Suppressor macrophage (primary cell): ENCODE measurements at regions not wholly inside any gene's neighbourhood (a gene's known extent, or its start where the extent isn't known, plus 50 kb on each side); places are given as distances from the start of the nearest gene placed in this dataset.

Source experiments
- DNase-seq, 4 experiments: peaks; one replicate each; pipeline ENCODE4 v3.0.0-alpha.2; 2020 to 2022

DNA sequence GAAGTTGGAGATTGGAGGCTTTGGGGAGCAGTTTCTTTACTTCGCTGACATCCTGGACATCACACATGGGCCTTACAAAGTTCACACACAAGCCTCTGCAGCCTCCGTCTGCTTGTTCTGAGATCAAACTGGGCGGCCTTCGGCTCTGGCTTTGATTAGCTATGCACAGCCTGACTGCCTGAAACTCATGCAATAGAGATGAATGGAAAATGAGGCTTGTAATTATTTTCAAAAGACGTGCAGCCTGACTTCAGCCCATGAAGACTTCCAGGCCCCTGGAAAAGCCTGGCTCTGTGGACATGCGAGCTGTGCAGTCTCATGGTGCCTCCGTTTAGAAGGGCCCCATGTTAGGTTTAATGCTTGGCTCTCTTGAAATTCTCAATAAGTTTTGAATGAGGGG lies 480.5 kb upstream of the SULF2 start:
- no peak for DNase-seq

DNA sequence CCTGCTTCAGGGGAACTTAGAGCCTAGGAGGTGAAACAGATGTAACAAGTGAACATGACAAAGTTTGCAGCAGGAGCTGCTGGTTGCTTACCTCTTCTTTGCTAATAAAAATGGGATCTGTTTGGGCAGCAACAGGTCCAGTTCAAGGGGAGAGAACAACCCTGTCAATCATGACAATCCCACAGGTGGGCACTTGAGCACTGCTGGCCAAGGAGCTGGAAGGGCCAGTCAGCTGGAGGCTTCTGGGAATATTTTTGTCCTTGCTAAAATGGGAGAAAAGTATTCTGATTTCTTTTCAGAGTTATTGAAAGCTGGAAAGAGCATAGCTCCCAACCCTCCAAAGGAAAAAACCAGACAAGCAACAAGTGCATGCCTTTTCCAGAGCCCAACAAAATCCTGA lies 477.7 kb upstream of the SULF2 start:
- DNase-seq, result no peak

DNA sequence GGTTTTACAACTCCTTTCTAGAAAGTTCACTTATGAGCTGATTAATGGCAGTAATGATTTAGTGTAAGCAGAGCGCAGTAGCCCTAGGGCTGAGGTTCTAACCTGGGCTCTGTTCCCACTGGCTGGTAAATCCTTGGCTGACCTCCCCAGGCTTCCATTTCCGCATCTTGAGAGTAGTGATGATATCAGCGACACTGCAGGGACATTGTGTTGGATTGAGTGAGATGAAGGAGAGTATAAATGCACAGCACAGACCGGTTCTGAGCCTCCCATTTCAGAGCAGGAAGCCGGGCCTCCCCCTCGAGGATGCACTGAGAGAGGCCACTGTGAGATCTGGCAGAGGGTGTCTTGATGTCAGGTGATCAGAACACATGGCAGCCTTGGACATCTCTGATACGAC lies 477.2 kb upstream of the SULF2 start:
- no peak for DNase-seq

DNA sequence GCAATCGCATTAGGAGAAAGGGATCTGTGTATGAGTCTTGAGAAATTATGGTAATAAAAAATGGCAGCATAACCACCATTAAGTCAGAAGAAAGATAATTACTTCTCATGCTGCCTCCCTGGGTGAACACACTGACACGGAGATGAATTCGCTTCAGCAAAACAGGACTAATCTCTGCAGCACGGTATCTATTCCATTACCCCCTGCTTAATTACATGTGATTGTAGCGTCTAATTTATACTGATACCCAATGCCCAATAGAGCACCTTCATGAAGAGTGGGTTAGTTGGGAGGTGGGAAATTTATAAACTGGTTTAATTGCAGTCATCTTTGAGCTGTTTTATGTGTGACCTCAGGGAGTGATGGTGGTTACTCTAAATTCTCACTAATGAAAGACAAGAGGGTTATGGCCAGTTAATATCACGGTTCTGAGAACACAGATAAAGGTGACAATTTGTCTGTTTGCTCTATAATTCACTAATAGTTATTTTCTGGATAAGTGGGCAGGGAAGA lies 476.2 kb upstream of the SULF2 start:
- no peak for DNase-seq

DNA sequence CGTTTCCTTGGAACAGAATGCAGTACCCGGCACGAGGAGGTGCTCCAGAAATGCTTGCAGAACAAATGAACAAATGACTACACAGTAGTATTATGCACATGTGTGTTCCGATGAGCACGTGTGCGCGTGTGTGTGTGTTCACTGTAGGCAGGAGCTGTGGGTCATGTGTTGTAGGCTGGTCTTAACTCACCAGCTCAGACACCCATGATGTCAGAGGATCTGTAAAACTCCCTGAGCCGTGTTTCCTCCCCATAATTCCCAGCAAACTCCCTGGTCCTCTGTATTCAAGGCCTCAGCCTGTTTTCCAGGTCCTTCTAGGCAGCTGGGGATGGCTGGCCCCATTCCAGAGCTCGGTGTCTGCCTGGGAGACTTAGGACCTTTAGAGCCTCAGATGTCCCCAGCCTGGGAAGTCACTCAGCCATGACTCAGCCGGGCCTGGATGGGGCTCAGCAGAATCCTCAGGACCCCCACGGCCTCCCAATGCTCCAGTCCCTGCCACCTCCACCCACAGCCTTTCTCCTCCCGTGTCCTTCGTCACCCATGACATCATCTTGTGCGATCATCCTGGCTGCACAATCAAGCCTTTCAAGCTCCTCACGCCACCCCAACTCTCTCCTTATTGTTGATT lies 475.0 kb upstream of the SULF2 start:
- no peak for DNase-seq

DNA sequence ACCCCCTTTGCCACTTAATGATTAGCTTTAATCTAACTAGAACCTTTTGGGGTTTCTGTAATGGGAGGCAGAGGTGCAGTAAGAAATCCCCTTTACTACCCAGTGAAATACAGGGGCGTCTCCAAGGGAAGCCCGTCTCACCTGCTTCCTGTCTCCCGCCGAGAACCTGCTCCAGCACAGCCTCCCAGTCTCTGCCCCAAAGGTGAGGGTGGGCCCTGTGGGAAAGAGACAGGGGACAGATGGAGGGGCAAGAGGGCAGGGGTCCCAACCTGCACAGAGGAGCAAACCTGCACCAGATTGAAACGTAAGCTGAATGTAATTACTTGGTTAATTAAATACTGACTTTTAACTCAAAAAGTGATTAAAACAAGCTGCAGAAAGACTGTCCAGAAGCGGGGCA lies 474.2 kb upstream of the SULF2 start:
- DNase-seq, result no peak

DNA sequence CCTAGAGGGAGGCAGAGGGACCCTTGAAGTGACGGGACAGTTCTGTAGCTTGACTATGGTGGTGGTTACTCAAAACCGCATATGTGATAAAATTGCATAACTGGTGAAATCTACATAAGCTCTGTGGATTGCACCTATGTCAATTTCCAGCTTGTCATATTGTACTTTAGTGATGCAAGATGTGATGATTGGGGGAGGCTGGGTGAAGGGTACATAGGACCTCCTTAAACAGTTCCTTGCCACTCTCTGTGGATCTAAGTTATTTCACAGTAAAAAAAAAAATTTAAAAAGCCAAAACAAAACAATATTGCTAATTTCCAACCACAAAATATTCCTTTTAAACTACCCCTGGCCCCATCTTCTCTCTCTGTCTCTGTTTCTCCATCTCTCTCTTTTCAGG lies 472.6 kb upstream of the SULF2 start:
- no peak for DNase-seq

DNA sequence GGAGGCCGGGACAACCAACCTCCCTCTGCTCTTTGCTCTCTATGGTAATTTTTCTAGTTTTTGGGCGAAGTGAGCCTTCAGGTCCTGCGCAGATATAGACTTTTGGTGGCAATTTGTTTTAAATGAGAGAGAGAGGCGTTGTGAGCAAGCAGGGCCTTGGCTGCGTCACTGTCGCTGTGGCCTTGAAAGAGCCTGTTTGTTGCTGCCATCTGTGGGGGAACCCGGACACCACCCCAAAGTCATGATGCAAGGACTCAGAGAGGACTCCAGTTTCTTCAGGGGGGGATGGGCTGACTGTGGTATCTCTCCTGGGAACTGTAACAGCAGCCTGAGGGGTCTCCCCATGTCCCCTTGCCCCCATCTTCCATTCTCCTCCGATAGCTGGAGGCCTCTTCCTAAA lies 462.7 kb upstream of the SULF2 start:
- no peak for DNase-seq

DNA sequence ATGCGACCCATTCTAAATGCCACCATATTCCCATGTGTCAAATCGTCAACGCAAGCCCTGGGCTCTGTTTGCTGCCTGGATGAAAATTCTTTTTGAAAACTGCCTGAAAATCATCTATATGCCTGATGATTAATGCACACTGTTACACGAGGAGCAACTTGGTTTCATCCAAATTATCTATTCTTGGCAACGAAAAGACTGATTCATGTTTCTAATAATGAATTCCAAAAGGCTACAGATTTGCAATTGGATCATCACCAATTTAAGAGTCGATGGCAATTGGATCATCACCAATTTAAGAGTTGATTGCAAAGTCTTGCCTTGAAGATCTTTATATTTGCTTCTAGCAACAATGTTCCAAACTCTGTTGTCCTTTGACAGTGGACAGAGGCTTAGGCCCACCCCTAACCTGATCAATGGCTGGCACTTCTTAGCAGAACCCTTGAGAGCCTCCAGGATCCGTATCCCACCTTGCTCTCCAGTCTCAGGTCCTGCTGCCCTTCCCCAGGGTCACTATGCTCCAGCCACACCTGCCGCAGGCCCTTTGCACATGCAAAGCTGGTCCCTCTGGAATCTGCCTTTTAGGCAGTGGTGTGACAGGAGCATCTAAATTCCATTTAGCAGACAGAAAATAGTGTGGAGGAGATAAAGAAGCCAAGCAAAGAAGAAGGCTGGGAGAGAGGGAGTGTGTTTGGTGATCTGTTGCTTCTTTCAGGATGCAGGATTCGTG lies 460.9 kb upstream of the SULF2 start:
- DNase-seq, result no peak

DNA sequence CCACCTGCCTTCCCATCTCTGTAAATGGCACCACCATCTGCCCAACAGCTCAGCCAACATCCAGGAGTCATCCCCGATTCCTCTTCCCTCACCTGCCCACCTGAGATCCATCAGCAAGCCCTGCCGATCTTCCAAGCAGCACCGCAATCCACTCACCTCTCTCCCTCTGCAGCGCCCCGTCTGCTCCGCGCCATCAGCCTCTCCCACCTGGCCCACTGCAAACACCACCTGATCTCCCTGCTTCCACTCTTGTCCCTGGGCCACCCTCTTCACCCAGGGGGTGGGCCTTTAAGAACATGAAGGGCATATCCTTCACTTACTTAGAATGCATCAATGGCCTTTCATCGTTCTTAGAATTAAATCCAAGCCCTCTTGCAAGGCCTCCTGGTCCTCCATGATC lies 457.3 kb upstream of the SULF2 start:
- no peak for DNase-seq

DNA sequence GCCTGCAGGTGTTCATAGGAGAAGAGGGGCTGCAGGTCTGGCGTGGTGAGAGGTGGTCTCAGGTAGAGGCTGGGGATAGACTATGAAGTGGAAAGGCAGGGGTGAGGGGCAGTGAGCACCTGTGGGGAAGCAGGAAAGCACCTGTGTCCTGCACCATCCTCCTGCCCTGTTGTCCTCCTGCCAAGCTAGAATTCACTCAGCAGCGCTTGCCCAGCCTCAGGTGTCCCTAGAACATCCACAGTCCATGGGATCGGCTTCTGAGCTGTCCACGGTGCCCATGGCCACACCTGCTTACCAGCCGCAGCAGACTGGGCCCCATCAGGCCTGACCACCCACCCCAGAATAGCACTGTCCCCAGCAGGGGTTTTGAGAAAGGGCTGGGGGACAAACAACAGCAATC lies 456.2 kb upstream of the SULF2 start:
- DNase-seq, result no peak

DNA sequence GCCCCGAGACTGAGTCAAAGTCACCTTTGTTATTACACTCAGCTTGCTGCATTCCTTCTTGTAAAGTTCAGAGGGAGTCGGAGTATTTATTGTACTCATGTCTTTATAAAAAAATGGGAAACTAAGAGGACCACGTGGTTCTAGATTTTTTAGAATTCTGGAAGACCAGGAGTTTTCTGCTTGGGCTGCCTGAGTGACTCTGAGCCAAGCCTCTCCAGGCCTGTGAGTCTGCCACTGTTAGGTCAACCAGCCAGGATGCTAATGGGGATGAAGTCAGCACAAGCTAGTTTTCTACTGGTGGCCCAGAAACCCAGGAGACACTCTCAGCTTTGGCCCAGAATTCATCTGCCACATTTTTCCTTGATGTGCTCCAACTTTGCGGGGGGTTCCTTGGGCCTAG lies 453.5 kb upstream of the SULF2 start:
- no peak for DNase-seq

DNA sequence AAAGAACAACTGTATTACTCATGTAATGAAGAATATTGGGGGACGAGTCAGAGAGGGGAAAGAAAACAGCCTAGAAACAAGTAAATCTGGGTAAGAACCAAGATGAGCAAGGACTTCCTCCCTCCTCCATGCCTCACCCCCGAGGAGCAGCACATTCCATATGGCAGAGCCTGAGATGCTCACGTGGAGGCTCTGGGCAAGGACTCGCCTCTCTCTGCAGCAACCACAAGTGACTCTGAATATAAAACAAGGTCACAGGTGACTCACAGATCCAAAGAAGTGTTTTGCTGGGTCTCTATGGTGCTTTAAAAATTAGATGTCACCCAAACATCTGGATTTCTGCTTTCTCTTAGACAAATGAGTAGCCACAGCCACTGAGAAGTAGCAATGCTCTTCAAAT lies 453.0 kb upstream of the SULF2 start:
- DNase-seq, result no peak

DNA sequence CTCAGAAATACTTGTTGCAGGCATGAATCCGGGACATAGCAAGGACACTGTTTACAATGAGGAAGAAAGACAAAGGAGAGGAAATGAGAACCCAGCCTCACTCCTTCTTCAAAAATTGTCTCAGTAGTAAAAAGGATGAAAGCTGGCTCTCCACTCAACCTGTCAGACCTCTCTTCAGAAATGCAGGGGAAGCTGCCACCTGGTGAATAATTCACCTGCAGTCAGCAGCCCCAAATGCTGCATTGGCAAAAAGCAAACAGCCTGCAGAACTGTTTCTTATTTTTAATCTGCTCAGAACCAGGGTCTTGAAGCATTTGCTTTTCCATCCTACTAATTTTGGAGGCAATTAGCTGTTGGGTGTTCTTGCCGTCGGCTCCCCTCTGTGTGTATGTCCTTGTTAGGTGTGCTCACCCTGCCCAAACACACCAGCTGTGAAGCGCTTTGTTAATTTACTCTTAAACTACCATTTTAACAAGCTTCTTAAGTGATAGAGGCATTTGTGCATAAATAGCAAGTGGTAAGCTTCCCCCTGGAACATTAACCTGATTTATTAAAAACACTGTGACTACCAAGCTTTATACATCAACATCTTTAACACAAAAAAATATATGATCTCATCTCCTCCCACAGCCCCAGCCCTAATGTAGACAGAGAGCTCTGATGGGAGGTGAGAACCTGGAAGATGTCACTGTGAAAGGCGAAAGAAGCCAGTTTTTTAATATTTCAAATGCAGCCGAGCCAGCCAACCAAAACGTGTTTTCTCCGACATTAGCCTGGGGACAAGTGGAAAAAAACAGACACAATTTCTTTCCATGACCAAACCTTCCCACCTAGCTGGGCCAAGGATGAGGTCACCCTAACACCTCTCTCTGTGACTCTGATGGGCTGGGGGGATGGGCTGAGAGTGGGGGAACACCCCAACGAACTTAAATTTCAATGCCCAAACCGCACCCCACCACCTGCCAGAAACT lies 451.0 kb upstream of the SULF2 start:
- no peak for DNase-seq

DNA sequence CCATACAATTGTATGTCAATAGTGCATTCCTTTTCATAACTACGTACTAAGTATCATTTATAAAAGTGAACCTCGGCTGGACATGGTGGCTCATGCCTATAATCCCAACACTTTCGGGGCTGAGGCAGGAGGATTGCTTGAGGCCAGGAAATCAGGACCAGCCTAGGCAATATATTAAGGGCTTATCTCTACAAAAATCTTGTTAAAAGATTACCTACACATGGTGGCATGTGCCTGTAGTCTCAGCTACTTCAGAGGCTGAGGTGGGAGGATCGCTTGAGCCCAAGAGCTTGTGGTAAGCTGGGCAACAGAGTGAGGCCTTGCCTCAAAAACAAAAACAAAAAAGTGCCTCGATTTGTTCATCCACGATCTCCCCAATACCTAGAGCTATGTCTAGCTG lies 449.7 kb upstream of the SULF2 start:
- DNase-seq, result no peak

DNA sequence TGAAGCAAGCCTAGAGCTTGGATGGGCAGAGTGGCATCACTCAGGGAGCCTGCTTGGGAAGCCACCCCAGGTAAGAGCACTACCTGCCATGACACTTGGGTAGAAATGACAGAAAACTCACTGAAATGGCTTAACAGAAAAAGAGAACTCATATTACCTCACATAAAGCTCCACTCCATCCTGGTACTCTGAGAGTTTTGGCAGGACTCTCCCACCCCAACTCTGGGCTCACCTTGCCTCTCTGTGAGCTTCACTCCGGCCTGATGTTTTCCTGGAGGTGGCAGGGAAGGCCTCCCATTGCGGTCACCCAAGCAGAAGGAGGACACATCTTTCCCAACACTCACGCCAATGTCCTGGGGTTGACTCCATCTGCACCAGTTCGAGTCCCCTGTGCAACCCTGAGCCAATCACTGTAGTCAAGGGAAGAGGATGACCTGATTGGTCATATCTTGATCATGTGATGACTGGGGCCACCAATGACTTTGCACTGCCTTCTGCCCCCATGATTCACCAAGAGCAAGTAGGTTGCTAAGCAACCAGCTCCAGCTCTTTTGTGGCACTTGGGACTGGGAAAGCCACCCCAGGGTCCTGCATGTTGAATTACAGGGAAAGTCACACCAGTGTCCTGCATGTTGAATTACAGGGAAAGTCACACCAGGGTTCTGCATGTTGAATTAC lies 446.1 kb upstream of the SULF2 start:
- DNase-seq, result no peak

DNA sequence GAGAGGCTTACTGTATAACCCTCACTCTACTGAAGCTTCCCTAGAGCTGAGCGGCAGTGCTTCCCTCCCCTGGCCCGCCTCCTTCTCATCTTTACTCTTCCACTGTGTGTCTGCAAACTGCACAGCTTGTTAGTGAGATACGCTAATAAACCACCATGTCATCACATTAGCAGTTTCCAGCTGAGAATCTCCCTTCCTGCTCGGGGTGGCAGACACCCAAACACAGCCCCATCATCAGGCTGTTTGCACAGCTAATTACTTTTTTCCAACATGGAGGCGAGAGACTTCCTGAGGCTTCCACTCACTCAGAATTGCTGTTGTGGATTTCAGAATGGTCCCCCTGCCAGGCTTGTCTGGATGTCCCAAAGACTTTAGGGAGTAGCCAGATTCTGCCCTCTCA lies 444.9 kb upstream of the SULF2 start:
- no peak for DNase-seq

DNA sequence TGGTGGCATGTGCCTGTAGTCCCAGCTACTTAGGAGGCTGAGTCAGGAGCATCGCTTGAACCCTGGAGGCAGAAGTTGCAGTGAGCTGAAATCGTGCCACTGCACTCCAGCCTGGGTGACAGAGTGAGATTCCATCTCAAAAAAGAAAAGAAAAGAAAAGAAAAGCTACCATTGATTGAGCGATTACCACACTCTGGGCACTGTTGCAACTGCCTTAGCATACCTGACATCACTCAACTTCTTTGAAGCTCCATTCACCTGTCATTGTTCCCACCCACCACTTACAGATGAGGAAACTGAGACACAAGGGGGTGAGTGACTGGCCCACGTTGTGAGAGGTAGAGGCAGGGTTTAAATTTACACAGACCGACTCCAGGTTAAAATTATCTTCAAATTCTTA lies 442.1 kb upstream of the SULF2 start:
- DNase-seq, result no peak

DNA sequence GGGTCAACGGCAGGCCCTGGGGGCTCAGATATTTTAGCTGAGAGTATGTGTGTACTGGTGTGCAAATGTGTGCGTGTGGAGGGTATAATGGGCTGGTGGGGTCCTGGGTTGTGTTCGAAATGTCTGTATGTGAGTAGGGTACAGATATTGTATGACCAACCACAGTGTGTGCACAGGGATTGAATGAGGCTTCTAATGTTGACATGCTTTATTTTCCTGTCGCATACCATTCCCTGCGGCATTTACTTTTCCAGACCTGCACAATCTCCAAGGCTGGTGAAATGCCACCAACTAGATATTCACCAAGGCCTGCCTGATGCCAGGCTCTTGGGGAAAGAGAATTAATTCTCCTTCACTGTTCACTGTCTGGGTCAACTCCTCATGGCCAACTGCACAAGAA lies 441.4 kb upstream of the SULF2 start:
- DNase-seq, result no peak

DNA sequence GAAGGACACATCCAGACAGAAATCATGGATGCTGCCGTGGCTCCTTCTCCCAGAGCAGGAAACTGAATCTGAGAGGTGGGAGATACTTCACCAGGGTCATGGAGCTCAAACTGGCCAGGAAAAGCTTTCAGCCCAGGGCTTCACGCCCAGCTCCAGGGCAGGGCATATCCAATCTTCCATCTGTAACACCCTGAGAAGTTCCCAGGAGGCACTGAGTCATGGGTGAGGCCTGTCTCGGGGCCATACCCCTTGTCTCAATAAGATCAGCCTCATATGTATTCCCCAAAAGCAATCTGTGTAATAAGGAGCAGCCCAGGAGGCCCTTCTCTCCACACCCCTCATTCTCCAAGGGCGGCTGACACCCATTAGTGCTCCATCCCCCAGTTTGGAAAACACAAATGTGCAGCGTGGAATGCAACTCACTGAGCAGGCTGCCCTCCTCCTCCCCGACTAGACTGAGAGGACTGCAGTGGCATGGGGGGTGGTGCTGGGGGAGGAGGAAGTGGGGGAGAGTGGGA lies 439.3 kb upstream of the SULF2 start:
- DNase-seq, result no peak

DNA sequence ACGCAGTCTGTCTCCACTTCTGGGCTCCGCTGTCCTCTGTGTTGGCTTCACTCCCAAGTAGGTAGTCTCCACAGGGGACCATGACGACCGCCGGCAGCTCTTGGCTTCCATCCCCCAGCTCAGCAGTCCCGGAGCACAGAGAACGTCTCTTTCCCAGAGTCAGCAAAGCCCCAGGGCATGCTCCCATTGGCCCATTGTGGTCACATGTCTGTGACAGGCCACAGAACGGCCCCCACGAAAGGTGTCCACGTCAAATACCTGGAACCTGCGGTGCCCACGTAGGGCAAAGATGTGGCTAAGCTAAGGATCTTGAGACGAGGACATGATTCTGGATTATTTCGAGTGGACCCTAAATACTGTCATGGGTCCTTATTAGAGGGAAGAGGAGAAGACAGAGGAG lies 438.4 kb upstream of the SULF2 start:
- DNase-seq, result no peak

DNA sequence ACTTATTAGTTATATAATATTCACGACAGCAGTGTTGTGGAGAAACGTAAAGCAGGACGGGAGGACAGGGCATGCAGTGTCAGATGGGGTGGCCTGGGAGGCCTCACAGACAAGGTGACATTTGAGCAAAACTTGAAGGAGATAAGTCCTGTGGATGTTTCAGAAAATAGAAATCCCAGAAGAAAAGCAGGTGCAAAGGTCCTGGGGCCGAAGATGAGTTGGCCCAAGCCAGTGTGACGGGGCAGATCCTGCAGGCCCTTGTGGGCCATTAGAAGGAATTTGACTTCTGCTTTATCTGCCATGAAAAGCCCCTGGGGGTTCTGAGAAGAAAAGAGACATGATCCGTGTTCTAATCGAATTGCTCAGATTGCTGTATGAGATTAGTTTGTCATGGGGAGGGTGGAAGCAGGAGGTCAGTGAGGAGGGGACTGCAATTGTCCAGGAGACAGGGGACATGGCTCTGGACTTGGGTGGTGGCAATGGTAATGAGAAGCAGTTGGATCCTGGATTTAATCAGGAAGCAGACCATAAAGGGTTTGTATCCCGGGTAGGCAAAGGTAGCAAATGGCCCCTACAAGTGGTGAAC lies 437.4 kb upstream of the SULF2 start:
- no peak for DNase-seq
